T-helper 1 cell (primary cell): ENCODE measurements at regions not wholly inside any gene's neighbourhood (a gene's known extent, or its start where the extent isn't known, plus 50 kb on each side); places are given as distances from the start of the nearest gene placed in this dataset.
"Not testable (repeated sequence)": the region's sequence is repeated elsewhere in the genome, so short reads cannot be mapped to it uniquely, and the experiment has no call there.

Experiments used
- DNase-seq, 5 donors: peaks; one replicate each; pipeline ENCODE4 v3.0.0-alpha.2; 2012 to 2020

DNA sequence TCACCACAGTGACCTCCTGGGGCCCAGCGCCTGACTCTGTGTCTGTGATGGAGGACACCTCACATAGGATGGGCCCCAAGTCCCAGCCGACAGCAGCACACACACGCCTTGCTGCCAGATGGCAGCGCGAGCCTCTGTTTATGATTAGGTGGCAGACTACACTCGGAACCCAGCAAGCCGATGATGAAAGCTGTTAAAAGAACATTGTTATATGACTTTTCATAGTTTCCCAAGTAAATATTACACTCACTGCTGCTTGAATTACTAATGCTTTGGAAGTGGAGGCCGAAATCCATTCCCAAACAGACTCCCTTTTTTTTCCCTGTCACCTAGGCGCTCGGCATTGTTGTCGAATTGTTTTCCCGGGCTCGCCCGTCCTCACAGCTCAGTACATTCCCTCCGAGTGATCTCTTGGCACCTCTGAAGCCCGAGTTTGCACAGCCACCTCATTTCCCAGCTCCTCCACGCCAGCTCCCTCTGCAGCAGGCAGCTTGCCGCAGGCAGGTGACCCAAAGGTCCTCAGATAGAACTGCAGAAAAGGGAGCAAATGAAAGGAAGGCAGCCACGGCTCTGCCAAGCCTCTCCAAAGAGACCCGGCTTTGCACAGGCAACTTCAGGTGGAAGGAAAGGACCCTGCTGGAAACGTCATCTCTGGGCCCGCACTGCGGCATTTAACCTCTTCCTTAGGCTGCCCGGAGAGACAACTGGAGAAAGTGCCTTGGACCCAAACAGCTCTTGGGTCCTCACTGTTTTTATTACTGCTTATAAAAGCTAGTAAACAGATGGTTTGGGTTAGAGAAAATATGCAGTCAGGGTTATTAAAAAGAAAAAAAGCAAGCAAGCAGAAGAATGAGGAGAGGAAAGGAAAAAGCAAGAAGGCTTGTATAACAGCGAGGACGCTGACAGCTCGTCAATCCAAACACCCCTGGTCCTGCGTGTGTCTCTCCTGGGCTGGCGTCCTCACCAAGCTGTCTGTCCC is 72.2 kb upstream of the SLC25A33 start:
- no peak for DNase-seq

- DNase-seq: not testable (repeated sequence)
Measured at GRCh38 chr1:9469882-9470281, 69.4 kb upstream of the SLC25A33 start.

GRCh38 chr1:9471679-9472078 is 67.6 kb upstream of the SLC25A33 start:
- no peak for DNase-seq

- no peak for DNase-seq
Measured at GRCh38 chr1:9472386-9473031, 66.8 kb upstream of the SLC25A33 start.

GRCh38 chr1:9473032-9473807 is 66.0 kb upstream of the SLC25A33 start:
- DNase-seq: no peak

DNA sequence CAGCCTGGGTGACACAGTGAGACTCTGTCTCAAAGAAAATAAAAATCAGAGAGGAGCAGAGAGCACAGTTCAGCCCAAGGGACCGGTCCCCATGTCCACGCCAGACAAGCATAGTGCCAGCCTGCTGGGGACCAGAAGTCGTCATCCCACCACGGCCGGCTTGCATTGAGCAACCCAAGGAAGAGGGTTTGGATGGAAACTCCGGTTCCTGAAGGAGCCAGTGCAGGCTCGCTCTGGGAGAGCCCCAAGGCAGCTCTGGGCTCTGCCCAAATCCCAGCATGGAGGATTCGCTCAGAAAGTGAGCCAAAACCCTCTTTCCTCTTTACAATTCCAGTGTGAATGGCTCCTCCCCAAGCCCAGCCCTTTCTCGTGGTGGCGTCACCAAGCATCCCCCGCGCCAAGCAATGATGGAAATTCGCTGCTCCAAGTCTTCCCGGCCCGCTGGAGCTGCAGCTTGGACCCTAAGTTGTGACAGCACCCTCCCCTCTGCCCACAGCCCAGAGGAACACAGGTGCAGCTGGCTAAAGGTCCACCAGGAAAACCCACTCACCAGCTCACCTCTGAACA is 64.1 kb upstream of the SLC25A33 start:
- DNase-seq: no peak

GRCh38 chr1:9476790-9477463 is 62.3 kb upstream of the SLC25A33 start:
- no peak for DNase-seq

DNA sequence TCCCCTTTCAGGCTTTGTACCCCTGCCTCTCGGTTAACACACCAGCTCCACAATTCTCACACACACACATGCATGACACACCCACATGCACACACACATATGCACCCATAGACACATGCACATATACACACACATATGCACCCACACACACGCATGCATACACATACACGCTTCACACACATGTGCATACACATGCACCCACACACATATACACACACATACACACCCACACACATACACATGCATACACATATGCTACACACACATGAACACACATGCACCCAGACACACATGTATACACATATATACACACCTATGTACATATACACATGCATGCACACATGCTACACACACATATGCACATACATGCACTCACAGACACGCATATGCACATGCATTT is 61.7 kb upstream of the SLC25A33 start:
- no peak for DNase-seq

GRCh38 chr1:9478021-9478420 is 61.2 kb upstream of the SLC25A33 start:
- DNase-seq: no peak

- DNase-seq: no peak
Measured at GRCh38 chr1:9481048-9481447, 58.2 kb upstream of the SLC25A33 start.

GRCh38 chr1:9482403-9482802 is 56.9 kb upstream of the SLC25A33 start:
- DNase-seq: no peak

DNA sequence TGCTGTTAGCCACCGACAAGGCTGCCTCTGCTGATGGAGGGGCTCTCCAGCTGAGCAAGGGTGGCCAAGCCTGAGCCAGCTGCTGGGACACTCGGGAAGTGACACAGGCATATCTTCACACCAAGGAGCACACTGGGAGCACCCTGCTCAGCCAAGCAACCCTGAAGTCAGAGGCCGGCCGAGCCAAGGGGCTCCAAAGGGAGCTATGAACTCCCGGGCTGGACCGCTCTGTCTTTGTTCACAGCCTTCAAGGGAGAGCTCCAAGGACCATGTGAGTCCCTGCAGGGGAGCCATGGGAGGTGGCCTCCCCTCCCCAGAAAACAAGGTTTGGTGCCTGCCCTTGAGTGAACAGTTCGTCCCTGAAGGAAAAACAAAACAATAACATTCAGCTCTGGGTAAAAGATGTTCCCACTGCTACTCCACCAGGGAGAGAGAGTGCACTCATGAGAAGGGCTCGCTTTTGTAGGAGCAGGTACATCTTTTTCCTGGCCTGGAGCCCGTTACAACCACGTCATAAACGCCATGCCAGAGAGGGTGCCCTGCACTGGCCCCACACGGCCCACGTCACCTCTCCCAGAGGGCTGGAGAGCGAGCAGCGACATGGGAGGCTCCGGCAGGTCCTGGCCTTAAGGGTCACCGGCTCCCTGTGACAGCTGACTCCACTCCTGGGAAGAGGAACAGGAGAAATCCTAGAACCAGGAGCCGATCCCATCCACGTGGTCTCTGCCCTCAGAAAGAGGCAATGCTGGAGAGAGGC is 56.3 kb upstream of the SLC25A33 start:
- no peak for DNase-seq

DNA sequence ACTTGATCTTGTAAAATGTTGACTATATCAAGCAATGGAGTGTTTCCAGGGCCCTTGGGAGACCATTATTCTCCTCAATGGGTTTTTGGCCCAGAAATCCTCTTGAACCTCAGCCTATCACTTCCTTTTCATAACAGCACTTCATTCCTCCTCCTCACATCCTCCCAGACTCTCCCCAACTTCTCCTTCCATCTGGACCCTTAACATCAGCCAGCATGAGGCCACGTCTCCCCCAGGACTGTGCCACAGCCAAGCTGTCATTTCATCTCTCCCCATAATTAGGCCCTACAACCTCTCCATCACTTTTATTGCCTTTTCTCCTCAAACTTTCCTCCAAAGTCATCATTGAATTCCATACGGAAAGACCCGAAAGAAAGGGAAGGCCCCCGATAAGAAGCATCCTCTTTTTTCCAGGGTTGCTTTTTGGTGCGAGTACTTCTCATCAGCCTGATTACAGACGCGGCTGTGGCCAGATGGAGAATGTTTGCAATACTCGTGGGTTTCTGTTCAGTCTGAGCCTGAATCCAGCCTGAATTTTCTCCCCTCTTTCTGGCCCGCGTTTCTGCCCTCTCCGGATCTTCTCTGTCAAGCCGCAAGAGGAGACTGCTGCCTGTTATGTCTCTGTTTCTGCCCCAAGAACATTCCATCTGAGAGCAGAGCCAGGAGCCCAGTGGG is 52.7 kb upstream of the SLC25A33 start:
- no peak for DNase-seq
